ENCODE measurements at regions not wholly inside any gene's neighbourhood (a gene's known extent, or its start where the extent isn't known, plus 50 kb on each side); places are given as distances from the start of the nearest gene placed in this dataset.
"Not testable (repeated sequence)": the region's sequence is repeated elsewhere in the genome, so short reads cannot be mapped to it uniquely, and the experiment has no call there.

- H3K4me3 ChIP-seq; ATAC-seq; DNase-seq; H3K27ac ChIP-seq; intact Hi-C loops (cut with DNase I); H3K9me3 ChIP-seq; H3K36me3 ChIP-seq (ENCODE audit: insufficient read depth in 1 of 2, low read depth in 1 of 2); H3K4me1 ChIP-seq; H3K27me3 ChIP-seq (ENCODE audit: insufficient read depth in 3 of 3, low read length in 2 of 3): not testable (repeated sequence)
- WGBS, 3 donors, result 69 to 70% methylated on average over 2 to 3 of the region's 7 CpGs; no CpG with 5 or more reads in 1 of the 3 donors
These were observed 226.0 kb downstream of the TMEM121 start for GRCh38 chr14:105752420-105752819.

GRCh38 chr14:105760691-105761344 lies 234.4 kb downstream of the TMEM121 start:
- no peaks in the 10 kb centered on the region for H3K9me3 ChIP-seq
- H3K27ac ChIP-seq, result no peak overlapping the region
- DNase-seq, result no peak
- TF ChIP-seq CTCF (IDR thresholded peaks at IDR 0.05), result no peak
- no peaks in the 10 kb centered on the region for H3K36me3 ChIP-seq (ENCODE audit: insufficient read depth in 1 of 2, low read depth in 1 of 2)
- H3K27me3 ChIP-seq (ENCODE audit: insufficient read depth in 3 of 3, low read length in 2 of 3), result no peaks in the 10 kb centered on the region
- H3K4me1 ChIP-seq, result no peaks in the 10 kb centered on the region
- intact Hi-C loops (cut with DNase I), result loop anchor here in 1 of 2 donors (5.0 kb wide), 1 partner anchor 144 kb away; no protein-coding TSS in a partner anchor
- H3K4me3 ChIP-seq, result no peak overlapping the region
- WGBS, 3 donors, result 76 to 91% (median 81%) methylated on average over 15 to 18 of the region's 18 CpGs
- no peak for ATAC-seq

- WGBS, 3 donors, result 66 to 78% (median 67%) methylated on average over 5 of the region's 5 CpGs
- not testable (repeated sequence) for ATAC-seq; DNase-seq; H3K4me1 ChIP-seq; H3K27ac ChIP-seq; H3K27me3 ChIP-seq (ENCODE audit: insufficient read depth in 3 of 3, low read length in 2 of 3); H3K36me3 ChIP-seq (ENCODE audit: insufficient read depth in 1 of 2, low read depth in 1 of 2); H3K9me3 ChIP-seq; H3K4me3 ChIP-seq
- intact Hi-C loops (cut with DNase I), result loop anchor here in 1 of 2 donors (5.0 kb wide), 1 partner anchor 144 kb away; no protein-coding TSS in a partner anchor
These were observed 235.0 kb downstream of the TMEM121 start for GRCh38 chr14:105761345-105761740.

DNA sequence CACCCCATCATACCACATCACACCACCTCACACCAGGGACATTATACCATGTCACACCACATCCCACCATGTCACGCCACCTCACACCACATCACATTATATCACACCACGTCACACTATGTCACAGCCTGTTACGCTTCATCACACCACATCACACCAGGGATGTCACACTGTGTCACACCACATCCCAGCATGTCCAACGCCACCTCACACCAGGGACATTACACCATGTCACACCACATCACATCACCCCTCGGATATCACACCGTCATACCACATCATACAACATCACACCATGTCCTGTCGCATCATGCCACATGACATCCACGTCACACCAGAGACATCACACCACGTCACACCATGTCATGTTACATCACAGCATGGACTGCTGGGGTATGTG lies 235.5 kb downstream of the TMEM121 start:
- Histone ChIP-seq H3K4me1 (no peaks in the 10 kb centered on the region), H3K27me3 (ENCODE audit: insufficient read depth in 3 of 3, low read length in 2 of 3) (no peaks in the 10 kb centered on the region), H3K9me3 (no peaks in the 10 kb centered on the region), H3K4me3 (no peak overlapping the region), H3K27ac (no peak overlapping the region), H3K36me3 (ENCODE audit: insufficient read depth in 1 of 2, low read depth in 1 of 2) (no peaks in the 10 kb centered on the region)
- ATAC-seq (no peak), DNase-seq (no peak)
- 70 to 83% (median 79%) methylated on average over 9 of the region's 9 CpGs for WGBS, 3 donors
- TF ChIP-seq CTCF (IDR thresholded peaks at IDR 0.05), result no peak
- intact Hi-C loops (cut with DNase I), result loop anchor here in 1 of 2 donors (5.0 kb wide), 1 partner anchor 145 kb away; no protein-coding TSS in a partner anchor

DNA sequence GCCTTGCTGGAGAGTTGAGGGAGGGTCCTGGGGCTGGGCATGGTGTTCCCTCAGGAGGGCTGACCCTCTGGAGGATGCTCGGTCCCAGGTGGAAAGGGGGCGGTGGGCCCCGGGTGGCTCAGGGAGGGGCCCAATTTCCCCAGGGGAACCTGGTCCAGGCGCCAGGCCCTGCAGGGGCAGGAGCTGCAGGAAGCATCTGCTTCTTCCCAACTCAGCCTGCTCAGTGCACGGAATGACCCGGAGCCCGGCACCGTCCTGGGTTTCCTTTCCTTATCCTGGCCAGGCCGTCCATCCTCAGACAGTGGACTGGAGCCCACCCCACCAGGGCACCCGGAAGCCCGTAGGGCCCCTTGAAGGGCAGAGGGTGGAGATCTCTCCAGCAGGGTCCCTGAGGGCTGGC lies 235.9 kb downstream of the TMEM121 start:
- not testable (repeated sequence) for H3K4me3 ChIP-seq; H3K36me3 ChIP-seq (ENCODE audit: insufficient read depth in 1 of 2, low read depth in 1 of 2); H3K9me3 ChIP-seq; H3K27ac ChIP-seq; H3K4me1 ChIP-seq; DNase-seq; H3K27me3 ChIP-seq (ENCODE audit: insufficient read depth in 3 of 3, low read length in 2 of 3)
- ATAC-seq, result peak in 1 of 4 donors; percentile 27
- intact Hi-C loops (cut with DNase I), result loop anchor here in 1 of 2 donors (5.0 kb wide), 1 partner anchor 145 kb away; no protein-coding TSS in a partner anchor
- WGBS, 3 donors, result 40 to 75% (median 57%) methylated on average over 1 to 4 of the region's 11 CpGs

- not testable (repeated sequence) for H3K4me3 ChIP-seq; H3K36me3 ChIP-seq (ENCODE audit: insufficient read depth in 1 of 2, low read depth in 1 of 2); DNase-seq; ATAC-seq; H3K4me1 ChIP-seq; H3K27me3 ChIP-seq (ENCODE audit: insufficient read depth in 3 of 3, low read length in 2 of 3); H3K27ac ChIP-seq; H3K9me3 ChIP-seq
- 77 to 86% (median 80%) methylated on average over 26 to 28 of the region's 35 CpGs for WGBS, 3 donors
- intact Hi-C loops (cut with DNase I), result loop anchor here in 1 of 2 donors (5.0 kb wide), 1 partner anchor 147 kb away; no protein-coding TSS in a partner anchor
These were observed 238.0 kb downstream of the TMEM121 start for GRCh38 chr14:105764254-105764901.

GRCh38 chr14:105765072-105765825 lies 238.9 kb downstream of the TMEM121 start:
- H3K27ac ChIP-seq; DNase-seq; ATAC-seq; H3K36me3 ChIP-seq (ENCODE audit: insufficient read depth in 1 of 2, low read depth in 1 of 2); intact Hi-C loops (cut with DNase I); H3K4me1 ChIP-seq; H3K4me3 ChIP-seq; H3K9me3 ChIP-seq; H3K27me3 ChIP-seq (ENCODE audit: insufficient read depth in 3 of 3, low read length in 2 of 3): not testable (repeated sequence)
- 79 to 87% (median 79%) methylated on average over 12 to 14 of the region's 23 CpGs for WGBS, 3 donors
